SU-DHL-6 (cell line): ENCODE measurements at regions not wholly inside any gene's neighbourhood (a gene's known extent, or its start where the extent isn't known, plus 50 kb on each side); places are given as distances from the start of the nearest gene placed in this dataset.

ENCODE experiments used
- H2AFZ ChIP-seq: fragments of 200-600 bp; sonication (generic); 2 replicates; pipeline ENCODE4 v1.6.1; 2014; ENCODE audit warnings: low read depth, mild to moderate bottlenecking, moderate library complexity, mixed read lengths, antibody characterized with exemption, low read length; ENCODE audit not compliant: severe bottlenecking
- H3F3A ChIP-seq: fragments of 200-600 bp; shearing (Covaris generic); 2 replicates; pipeline ENCODE4 v1.6.0; 2016; ENCODE audit warnings: antibody characterized with exemption, mild to moderate bottlenecking; ENCODE audit not compliant: insufficient read depth
- H3K27ac ChIP-seq: fragments of 200-600 bp; sonication (generic); 2 replicates; pipeline ENCODE4 v1.5.1; 2016; ENCODE audit warnings: low read depth, mild to moderate bottlenecking, low read length, moderate library complexity, mixed read lengths
- H3K27me3 ChIP-seq: fragments of 200-600 bp; sonication (generic), shearing (Covaris generic); 2 replicates; pipeline ENCODE4 v1.6.0; 2014; ENCODE audit warnings: mild to moderate bottlenecking, low read length
- H3K36me3 ChIP-seq: fragments of 200-600 bp; sonication (generic); 2 replicates; pipeline ENCODE4 v1.6.1; 2014; ENCODE audit warnings: mild to moderate bottlenecking, low read length, mixed read lengths
- H3K4me2 ChIP-seq: fragments of 300-600, 200-600 bp; shearing (Covaris generic), sonication (generic); 2 replicates; pipeline ENCODE4 v1.6.0; 2014; ENCODE audit warnings: low read length, low read depth, mild to moderate bottlenecking; ENCODE audit not compliant: poor library complexity, severe bottlenecking
- H3K4me3 ChIP-seq: fragments of 200-600 bp; sonication (generic); 2 replicates; pipeline ENCODE4 v1.5.1; 2014; ENCODE audit warnings: antibody characterized with exemption, low read length, mild to moderate bottlenecking, mixed read lengths; ENCODE audit not compliant: insufficient read depth, poor library complexity, severe bottlenecking
- H3K79me2 ChIP-seq: fragments of 200-600 bp; sonication (generic); 2 replicates; pipeline ENCODE4 v1.6.1; 2014; ENCODE audit warnings: mild to moderate bottlenecking, low read length, moderate library complexity; ENCODE audit not compliant: insufficient read depth
- H3K9ac ChIP-seq: fragments of 200-600 bp; sonication (generic); 2 replicates; pipeline ENCODE4 v1.7.0; 2014; ENCODE audit warnings: mild to moderate bottlenecking, low read length
- H3K9me2 ChIP-seq: fragments of 200-600 bp; sonication (generic); replicated peaks from 2 replicates; pipeline ENCODE4 v1.6.1; 2014; ENCODE audit warnings: low read length; ENCODE audit not compliant: insufficient read depth
- H3K9me3 ChIP-seq: fragments of 200-600 bp; sonication (generic); 2 replicates; pipeline ENCODE4 v1.6.1; 2014; ENCODE audit warnings: low read length, mixed read lengths; ENCODE audit not compliant: insufficient read depth
- H4K20me1 ChIP-seq: fragments of 200-600 bp; sonication (generic); 2 replicates; pipeline ENCODE4 v1.6.1; 2014; ENCODE audit warnings: low read depth, mild to moderate bottlenecking, antibody characterized with exemption, low read length, moderate library complexity, mixed read lengths
- EZH2phosphoT487 ChIP-seq: fragments of 200-600 bp; sonication (generic), shearing (Covaris generic); conservative IDR thresholded peaks from 2 replicates; pipeline ENCODE4 v1.6.1; 2018; ENCODE audit warnings: mild to moderate bottlenecking, antibody characterized with exemption, low read length, moderate library complexity, mixed read lengths
- TF ChIP-seq, protein P1 (sequence below): fragments of 200-600 bp; sonication (generic); IDR thresholded peaks from one replicate; pipeline ENCODE4 v1.5.1; 2017; ENCODE audit warnings: antibody characterized with exemption, mild to moderate bottlenecking, low read length, moderate library complexity; ENCODE audit not compliant: insufficient read depth, poor library complexity, severe bottlenecking

DNA sequence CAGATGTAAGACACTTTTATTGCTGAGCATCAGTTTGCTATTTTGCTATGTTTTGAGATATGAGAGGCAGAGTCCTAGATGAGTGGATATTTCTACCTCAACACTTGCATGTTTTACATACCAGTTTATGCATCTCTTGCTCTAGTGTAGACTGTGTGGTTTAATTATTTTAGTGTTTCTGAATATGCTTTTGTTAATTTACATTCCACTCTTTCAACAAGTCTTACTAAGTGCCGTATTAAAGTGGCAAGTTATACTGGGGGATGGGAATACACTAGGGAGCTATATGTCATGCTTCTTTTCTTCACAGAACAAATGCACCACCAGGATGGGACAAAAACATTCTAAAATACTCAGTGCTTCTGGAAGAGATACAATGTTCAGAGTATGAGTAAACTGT, 507.7 kb upstream of the PRMT6 start:
- no peak overlapping the region for H3K4me3 ChIP-seq
- no peak overlapping the region for H3K9ac ChIP-seq
- H3K27me3 ChIP-seq: no peaks in the 10 kb centered on the region
- no peaks in the 10 kb centered on the region for H3F3A ChIP-seq
- no peaks in the 10 kb centered on the region for H3K36me3 ChIP-seq
- no peaks in the 10 kb centered on the region for H3K79me2 ChIP-seq
- no peak overlapping the region for H3K27ac ChIP-seq
- TF ChIP-seq, protein P1, sequence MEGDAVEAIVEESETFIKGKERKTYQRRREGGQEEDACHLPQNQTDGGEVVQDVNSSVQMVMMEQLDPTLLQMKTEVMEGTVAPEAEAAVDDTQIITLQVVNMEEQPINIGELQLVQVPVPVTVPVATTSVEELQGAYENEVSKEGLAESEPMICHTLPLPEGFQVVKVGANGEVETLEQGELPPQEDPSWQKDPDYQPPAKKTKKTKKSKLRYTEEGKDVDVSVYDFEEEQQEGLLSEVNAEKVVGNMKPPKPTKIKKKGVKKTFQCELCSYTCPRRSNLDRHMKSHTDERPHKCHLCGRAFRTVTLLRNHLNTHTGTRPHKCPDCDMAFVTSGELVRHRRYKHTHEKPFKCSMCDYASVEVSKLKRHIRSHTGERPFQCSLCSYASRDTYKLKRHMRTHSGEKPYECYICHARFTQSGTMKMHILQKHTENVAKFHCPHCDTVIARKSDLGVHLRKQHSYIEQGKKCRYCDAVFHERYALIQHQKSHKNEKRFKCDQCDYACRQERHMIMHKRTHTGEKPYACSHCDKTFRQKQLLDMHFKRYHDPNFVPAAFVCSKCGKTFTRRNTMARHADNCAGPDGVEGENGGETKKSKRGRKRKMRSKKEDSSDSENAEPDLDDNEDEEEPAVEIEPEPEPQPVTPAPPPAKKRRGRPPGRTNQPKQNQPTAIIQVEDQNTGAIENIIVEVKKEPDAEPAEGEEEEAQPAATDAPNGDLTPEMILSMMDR: no peak
- TF ChIP-seq EZH2phosphoT487: no peak
- no peak overlapping the region for H3K4me2 ChIP-seq
- no peaks in the 10 kb centered on the region for H3K9me3 ChIP-seq
- no peak overlapping the region for H2AFZ ChIP-seq
- H4K20me1 ChIP-seq: no peaks in the 10 kb centered on the region
- H3K9me2 ChIP-seq: no peaks in the 10 kb centered on the region

- H3K79me2 ChIP-seq: no peaks in the 10 kb centered on the region
- no peak for TF ChIP-seq EZH2phosphoT487
- TF ChIP-seq, protein P1: no peak
- H3K4me3 ChIP-seq: no peak overlapping the region
- H3K4me2 ChIP-seq: no peak overlapping the region
- no peak overlapping the region for H3K27ac ChIP-seq
- no peak overlapping the region for H3K9ac ChIP-seq
- H4K20me1 ChIP-seq: no peaks in the 10 kb centered on the region
- no peaks in the 10 kb centered on the region for H3K9me3 ChIP-seq
- no peaks in the 10 kb centered on the region for H3K9me2 ChIP-seq
- no peaks in the 10 kb centered on the region for H3F3A ChIP-seq
- no peaks in the 10 kb centered on the region for H3K27me3 ChIP-seq
- no peaks in the 10 kb centered on the region for H3K36me3 ChIP-seq
- H2AFZ ChIP-seq: no peak overlapping the region
Measured at GRCh38 chr1:106554294-106554693, 502.2 kb upstream of the PRMT6 start.

DNA sequence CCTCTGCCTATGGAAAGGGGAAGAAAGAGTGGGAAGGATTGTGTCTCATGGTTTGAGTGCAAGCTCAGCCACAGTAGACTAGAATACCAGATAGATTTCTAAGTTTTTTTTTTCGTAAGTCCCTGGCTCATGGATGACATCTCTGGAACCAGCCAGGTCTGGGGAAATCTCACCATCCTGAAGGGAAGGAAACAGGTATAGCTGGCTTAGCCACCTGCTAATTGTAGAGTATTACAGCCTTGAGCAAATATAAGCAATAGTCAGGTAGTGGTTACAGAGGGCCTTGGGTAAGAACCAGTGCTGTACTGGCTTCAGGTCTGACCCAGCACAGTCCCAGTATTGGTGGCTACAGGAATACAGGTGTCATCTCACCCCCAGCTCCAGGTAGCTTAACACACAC, 500.9 kb upstream of the PRMT6 start:
- Histone ChIP-seq H3K79me2 (no peaks in the 10 kb centered on the region), H3K4me3 (no peak overlapping the region), H3K9me2 (no peaks in the 10 kb centered on the region), H2AFZ (no peak overlapping the region), H3K27me3 (no peaks in the 10 kb centered on the region), H3K4me2 (no peak overlapping the region), H3F3A (no peaks in the 10 kb centered on the region), H3K9me3 (no peaks in the 10 kb centered on the region), H3K27ac (no peak overlapping the region), H4K20me1 (no peaks in the 10 kb centered on the region), H3K36me3 (no peaks in the 10 kb centered on the region), H3K9ac (no peak overlapping the region)
- TF ChIP-seq, protein P1: no peak
- TF ChIP-seq EZH2phosphoT487: no peak
